HG02884 (cell line): ENCODE measurements at regions not wholly inside any gene's neighbourhood (a gene's known extent, or its start where the extent isn't known, plus 50 kb on each side); places are given as distances from the start of the nearest gene placed in this dataset.

Experiments used
- ATAC-seq: cut with Tn5 transposase; IDR thresholded peaks from one replicate; pipeline ENCODE4 v1.9.1; 2021; ENCODE audit warnings: mild to moderate bottlenecking, moderate library complexity; ENCODE audit not compliant: unreplicated experiment

DNA sequence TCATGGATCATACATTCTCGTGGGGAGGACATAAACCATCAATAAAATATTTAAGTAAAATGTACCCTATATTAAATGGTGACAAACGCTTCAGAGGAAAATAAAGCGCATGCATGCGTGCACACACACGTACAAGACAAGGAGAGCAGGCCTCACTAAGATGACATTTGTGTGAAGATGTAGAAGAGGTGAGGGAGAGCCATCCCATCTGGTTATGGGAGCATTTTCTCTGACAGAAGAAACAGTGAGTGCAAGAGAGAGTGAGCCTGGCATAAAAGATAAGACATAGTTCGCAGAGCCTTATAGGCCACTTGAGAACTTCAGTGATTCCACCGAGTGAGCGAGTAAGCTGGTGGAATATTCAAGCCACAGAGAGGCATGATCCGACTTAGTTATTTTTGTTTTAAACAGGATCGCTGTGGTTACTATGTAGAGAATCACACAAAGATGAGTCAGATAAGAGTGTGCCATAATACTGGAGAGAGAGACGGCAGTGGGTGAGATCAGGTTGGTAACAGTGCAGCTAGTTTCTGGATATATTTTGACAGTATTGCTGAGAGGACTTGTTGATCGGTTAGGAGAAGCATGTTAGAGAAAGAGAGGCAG, 624.2 kb downstream of the PLPP3 start:
- no peak for ATAC-seq

DNA sequence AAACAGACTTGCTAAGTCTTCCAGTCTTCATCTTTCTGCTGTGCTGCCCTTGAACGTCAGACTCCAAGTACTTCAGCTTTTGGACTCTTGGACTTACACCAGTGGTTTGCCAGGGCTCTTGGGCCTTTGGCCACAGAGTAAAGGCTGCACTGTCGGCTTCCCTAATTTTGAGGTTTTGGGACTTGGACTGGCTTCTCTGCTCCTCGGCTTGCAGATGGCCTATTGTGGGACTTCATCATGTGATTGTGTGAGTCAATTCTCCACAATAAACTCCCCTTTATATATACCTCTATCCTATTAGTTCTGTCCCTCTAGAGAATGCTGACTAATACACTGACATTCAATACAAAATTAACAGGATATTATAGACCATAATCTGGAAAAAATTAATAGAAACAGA, 628.1 kb downstream of the PLPP3 start:
- ATAC-seq = no peak

DNA sequence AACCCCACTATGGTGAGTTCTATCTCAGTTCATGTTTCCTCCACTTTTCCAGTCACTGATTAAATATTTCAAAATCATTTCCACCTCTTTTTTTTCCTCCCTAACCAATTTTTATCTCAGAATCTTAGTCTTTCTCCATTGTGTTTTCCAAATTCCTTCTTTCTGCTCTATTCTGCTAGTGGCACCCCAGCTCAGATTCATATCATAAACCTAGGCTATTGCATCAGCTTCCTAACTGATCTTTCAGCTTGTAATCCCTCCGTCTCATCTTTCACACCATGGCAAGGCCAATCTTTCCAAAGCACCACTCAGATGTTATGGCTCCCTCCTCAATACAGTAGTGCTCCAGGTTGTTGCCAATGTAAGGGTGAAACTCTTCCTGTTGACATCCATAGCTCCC, 631.9 kb downstream of the PLPP3 start:
- no peak for ATAC-seq

DNA sequence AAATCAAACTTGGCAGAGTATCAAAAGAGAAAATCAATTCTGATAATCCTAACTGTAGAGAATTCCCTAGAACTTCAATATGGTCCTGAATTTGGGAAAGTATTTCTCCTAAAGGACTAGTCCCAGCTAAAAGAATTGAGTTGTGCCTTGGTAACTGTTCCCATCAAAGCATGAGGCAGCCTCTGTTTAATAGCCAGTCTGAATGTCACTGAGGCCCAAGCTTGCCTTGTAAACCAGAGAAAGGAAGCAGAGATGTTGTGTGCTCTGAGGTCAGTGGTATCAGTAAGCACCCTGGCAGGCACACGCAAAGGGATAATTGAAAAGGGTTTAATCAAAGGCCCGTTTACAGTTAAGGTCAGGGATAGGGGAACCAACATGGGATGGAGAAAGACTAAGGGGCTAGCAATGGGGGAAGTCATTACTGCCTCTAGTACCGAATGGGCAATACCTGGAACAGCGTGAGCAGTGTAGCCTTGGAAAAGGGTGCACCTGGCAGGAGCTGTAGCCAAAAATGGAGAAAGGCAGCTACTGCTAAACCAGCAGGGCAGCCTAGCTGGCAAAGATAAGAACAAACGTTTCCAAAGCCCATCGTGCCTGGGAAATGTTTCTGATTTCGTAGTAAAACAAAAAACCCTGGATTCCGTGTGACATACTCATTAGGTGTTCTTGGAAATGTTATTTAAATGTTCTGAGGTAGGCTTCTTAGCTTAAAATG, 635.5 kb downstream of the PLPP3 start:
- no peak for ATAC-seq

DNA sequence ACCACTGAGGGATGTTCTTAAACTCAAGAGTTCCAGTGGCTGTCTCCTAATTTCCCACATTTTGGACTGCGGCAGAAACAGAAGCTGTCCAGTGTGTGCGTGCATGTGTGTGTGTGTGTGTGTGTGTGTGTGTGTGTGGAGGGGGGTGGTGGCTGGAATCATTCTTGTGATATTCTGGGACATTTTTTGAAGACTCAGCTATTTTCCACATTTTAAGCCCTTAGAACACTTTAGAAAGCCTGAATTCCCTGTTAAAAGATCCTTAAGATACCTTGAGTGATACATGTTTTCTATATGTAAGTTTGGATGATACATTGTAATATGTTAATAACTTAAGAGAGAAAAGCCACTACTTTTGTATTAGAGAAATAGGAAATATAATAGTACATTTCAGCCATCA, 636.4 kb downstream of the PLPP3 start:
- ATAC-seq = no peak

DNA sequence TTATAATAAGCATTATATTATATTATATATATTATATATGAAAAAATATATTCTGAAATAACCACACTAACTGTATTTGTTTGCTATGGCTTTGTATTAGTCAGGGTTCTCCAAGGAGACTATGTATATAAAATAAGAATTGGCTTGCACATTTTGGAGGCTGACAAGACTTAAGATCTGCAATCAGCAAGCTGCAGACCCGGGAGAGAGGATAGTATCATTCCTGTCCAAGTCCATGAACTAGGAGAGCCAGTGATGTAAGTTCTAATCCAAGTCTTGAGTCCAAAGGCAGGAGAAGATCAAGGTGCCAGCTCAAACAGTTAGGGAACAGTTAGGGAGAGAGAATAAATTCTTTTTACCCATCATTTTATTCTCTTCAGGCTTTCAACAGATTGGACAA, 639.5 kb downstream of the PLPP3 start:
- no peak for ATAC-seq

DNA sequence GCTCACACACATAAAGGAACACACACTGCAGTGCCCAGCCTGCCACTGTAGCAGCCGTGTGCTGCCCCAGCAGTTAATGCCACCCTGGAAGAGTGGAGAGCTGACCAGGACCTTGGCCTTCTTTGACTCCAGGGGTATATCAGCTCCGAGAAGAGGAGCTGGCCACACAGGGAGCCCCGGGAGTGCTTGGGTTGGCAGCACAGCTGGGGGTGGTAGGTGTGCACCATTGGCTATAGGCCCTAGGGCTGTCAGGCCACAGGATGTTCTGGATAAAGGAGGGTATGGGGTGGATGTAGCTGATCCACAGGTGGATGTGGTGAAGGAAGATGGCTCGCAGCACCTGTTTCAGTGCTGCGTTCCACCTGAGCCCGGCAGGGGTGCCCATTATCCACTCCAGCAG, 640.5 kb downstream of the PLPP3 start:
- no peak for ATAC-seq

DNA sequence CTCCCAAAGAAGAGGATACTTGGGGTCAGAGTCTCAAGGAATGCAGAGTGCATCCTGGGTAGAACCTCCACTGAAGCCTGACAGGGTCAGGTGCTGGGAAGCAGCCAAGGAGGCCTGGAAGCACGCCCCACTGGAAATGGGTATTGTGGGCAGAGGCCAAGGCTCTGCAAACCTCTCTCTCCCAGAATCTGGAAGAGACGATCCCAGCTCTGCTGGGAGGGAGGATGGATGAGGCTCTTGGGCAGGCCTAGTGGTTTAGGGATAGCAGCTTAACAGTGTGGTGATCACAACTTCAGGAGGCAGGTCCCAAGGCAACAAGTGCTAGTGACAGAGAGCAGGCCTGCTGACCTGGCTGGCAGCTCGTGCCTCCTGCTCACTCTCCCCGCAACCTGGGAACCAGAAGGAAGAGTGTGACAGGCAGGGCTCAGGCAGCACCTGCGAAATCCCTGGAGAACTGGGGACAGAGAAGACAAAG, 641.0 kb downstream of the PLPP3 start:
- ATAC-seq = no peak

DNA sequence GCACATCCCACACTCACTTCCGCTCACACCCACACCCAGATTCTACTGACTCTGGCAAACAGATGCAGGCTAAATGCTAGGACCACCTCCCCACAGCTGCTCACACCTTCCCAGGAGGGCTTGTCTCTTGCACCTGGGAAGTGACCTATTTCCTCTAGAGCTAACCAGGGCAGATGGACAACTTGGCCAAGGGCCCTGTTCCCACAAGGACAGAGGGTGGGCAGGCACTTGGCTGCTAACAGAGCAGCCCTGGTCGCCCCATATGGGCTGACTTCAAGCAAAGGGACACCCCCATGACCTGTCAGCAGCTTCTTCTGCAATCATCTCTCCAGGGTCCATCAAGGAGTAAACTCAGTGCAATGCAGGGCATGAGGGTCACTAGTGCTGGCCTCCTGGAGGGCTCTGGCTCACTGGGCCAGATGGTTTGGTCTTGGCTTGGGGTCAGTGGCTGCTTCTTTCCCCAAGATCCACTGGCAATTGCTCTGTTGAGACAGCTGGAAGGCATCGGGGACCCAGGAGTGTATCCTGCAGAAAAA, 641.5 kb downstream of the PLPP3 start:
- no peak for ATAC-seq

DNA sequence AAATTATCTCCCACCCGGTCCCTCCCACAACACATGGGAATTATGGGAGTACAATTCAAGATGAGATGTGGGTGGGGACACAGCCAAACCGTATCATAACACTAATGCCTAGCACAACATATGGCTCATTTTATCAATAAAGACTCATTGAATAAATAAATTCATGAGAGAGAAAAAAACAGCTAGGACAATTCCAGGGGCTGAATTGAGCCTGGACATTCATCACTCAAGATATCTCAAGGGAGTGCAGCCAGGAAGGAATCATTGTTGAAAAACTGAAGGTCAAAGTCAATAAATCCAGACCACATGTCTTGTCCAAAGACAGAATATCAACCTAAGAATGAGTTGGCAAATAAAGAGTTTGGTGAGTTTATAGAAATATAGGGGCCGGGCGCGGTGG, 644.1 kb downstream of the PLPP3 start:
- no peak for ATAC-seq

DNA sequence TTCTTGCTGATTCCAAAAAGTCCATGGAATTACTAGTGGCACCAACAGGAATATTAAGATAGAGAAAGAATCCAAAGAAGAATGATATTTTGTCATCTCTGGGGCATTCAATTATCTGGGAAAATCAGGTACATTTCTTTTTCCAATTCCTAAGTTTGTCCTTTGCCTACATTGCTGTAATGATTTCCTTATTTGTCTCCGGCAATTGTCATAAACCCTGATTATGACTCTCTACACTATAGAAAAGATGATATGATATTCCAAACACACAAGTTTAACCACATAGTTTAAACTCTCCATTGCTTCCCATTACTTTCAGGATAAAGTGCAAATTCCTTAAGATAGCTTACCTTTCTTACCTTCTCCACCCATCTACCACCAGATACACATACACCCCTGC, 647.0 kb downstream of the PLPP3 start:
- no peak for ATAC-seq

DNA sequence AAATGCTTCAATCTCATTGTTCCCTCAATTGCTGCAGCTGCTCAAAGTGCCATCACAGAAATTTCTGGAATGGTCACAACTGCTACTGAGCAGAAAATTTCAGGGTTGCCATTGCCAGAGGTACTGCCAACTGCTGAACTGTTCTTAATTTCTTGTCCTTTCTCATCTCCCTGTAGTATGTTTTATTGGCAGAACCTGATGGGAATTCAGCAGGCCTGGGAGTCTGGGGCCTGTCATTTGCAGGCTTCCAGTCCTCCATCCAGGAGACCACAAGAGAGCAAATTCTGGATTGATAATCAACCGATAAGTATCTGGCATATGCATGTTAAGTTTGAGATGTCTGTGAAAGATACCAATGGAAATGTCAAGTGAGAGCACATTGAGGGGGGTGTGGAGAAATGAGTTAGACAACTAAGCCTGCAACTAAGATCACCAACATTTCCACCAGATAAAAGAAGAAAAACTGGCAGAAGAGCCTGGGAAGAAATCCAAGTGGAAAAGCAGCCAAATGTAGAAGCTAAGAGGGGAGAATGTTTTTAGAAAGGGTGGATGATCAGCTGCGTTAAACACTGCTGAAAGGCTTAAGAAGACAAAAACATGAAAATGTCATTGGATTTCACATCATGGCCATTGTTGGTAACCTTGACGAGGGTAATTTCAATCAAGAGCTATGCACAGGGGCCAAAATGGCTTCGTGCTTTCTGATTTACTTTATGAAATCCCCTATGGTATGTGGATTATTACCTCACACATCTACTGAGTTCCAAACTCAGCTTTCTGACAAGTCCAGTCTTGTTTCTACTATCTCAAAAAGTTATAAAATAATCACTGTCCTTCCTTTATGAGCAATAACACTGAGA, 648.1 kb downstream of the PLPP3 start:
- ATAC-seq = no peak

DNA sequence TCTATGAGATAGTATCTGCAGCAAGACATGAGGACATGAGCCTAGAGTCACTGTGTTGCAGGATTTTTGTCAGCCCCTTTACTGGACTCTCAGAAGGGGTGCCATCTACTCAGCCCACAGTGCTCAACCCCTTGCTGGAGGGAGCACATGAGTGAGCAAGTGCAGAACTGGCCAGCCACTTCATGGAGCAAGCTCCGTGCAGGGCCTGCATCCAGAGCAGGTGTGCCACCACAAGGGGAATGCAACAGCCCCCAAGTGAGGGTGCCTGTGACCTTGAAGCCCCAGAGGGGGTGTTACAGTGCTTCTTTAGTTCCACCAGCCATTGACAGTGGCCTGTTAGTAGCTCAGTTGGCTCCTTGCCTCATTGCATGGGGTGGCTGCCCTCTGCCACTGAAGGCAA, 649.7 kb downstream of the PLPP3 start:
- no peak for ATAC-seq

DNA sequence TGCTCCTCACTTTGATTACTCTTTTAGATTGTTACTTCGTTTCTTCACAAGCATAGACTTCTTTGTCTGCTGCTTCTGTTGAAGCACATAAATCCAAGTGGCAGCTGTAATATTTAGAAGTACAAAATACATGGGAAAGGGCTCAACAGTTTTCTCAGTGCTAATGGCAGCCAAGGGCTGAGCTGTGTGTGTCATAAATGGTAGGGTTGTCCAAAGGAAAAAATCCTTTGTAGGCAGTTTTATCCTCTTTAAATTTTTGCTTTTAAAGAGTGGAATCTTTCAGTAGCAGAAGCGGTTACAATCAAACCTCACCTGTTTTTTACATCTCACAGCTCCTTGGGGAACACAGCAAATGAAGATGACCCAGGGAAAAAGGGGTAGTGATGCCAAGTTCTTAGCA, 650.8 kb downstream of the PLPP3 start:
- no peak for ATAC-seq

DNA sequence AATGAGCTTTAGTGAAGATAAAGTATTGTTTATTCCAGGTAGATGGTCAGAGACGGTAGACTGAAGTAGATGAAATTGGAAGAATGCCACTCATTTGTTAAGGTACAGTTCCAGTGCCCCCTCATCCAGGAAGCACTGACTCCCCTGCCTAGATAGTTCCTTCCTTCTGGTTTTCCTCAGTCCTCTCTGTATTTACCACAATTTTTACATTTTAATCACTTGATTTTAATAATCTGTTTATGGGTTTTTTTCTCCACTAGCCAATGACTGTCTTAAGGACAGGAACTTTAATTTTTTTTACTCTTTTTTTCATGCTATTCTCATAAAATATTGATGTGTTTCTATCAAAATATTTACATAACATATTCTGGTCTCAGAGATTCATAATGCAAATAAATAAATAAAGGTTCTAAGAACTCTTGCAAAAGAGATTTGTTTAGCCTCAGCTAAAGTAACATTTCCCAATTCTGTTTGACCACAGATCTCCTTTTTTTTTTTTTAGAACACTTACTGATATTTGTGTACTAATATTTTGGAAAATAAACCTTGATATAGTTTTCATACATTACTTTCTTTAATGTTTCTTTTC, 651.6 kb downstream of the PLPP3 start:
- no peak for ATAC-seq

DNA sequence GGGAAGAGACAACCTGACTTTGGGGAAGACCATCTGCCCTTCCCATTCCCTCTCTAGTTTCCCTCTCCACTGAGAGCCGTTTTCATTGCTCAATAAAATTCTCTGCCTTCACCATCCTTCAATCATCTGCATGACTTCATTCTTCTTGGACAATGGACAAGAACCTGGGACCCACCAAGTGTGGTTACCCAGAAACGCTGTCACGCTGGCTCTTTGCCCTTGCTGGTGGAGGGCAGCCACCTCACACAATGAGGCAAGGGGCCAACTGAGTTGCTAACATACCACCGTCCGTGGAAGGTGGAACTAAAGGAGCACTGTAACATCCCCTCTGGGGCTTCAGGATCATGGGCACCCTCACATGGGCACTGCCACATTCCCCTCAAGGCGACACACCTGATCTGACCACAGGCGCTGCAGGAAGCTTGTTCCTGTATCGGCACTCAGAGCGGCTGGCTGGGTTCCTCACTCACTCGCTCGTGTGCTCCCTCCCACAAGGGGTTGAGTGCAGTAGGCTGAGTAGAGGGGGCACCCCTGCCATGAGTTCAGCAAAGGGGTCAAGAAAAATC, 652.4 kb downstream of the PLPP3 start:
- ATAC-seq = no peak

DNA sequence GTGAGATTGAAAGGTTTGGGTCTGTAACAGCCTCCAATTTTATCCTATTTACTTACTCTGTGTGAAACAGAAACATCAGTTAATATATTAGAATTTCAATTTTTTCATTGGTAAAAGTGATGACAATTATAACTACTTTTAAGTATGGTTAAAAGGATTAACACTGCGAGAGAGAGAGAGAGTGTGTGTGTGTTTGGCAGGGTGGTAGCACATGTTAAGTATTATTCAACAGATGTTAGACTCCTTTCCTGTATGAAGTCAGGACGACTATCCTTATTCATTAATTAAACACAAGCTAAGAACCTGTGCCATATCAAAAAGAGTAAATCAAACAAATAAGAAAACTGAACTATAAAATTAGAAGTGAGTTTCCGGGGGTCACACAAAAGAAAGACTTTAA, 662.5 kb downstream of the PLPP3 start:
- no peak for ATAC-seq

DNA sequence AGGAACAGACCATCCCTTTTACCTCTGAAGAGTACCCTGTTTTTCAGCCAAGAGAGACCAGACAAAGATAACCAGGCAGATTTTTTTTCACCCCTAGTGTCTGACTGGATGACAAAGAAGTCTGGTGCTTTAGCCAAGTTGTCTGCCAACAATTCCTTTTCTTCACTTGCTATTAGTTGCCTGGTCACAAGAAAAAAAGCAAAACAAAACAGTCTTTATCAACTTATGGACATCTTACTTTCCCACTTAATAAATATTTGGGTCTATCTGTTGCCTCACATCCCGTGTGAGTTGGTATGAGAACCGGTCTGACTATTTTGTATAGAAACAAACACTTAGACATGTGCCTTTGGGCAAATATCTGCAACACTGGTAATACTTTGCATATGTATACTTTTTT, 662.9 kb downstream of the PLPP3 start:
- ATAC-seq = no peak

DNA sequence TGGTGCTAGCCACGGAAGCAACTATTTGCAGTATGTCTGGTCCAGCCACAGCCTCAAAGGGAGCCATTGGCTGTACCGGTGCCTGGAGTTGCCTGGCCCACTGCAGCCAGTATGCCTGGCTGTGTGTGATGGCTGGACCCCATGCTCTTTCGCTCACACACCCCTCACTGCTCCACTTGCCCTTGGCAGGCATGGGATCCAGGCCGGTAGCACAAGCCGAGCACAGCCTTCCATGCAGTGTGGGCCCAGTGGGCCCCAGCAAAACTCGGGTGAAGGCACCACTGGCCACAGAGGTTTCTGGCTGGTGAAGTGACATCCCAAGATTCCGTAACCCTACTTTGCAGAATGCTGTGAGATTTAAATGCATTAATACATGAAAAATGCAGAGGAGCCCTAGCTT, 665.8 kb downstream of the PLPP3 start:
- ATAC-seq = no peak

DNA sequence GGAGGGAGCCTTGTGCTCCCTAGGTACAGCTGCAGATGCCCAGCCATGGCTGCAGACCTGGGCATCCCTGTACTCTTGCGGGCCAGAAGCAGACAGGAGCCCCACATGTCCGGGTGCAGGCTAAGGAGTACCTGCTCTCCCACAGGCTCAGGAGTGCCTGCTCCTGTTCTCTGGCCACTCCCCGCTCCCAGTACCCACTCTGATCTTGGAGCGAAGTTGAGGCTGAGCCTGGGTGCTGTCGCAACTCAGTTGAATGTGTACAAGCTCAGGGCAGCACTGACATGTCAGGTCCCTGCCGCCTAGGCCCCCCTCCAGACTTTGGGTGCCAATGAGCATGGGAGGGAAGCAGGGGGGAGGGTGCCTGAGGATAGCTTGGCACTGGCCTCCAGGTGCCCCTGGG, 666.9 kb downstream of the PLPP3 start:
- ATAC-seq = no peak

DNA sequence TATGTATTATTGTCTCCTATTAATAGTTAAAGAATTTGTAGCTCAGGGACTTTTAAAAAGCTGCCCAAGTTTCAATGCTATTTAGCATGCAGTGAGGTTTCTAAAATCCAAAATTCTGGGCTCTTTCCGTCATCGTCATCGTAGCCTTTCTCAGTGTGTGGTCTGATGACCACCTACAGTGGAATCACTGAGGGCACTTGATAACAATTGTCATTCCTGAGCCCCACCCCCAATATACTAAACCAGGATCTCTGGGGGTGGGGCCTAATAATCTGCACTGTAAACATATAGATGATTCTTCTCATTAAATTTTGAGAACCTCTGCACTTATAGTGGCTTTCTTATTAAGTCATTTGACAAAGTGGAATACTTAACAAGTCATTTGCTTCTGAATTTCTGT, 674.8 kb downstream of the PLPP3 start:
- no peak for ATAC-seq
